Brain microvascular endothelial cell (primary cell): ENCODE measurements at regions not wholly inside any gene's neighbourhood (a gene's known extent, or its start where the extent isn't known, plus 50 kb on each side); places are given as distances from the start of the nearest gene placed in this dataset.
"Not testable (repeated sequence)": the region's sequence is repeated elsewhere in the genome, so short reads cannot be mapped to it uniquely, and the experiment has no call there.

Experiments used
- DNase-seq: peaks from one replicate; pipeline ENCODE4 v3.0.0-alpha.2; 2020
- H3K27ac ChIP-seq: fragments of 250-450 bp; sonication (Bioruptor Pico); 2 replicates; pipeline ENCODE4 v1.5.1; 2020; ENCODE audit warnings: mild to moderate bottlenecking, moderate library complexity
- H3K27me3 ChIP-seq: fragments of 250-450 bp; sonication (Bioruptor Pico); replicated peaks from 2 replicates; pipeline ENCODE4 v1.5.1; 2020; ENCODE audit warnings: mild to moderate bottlenecking
- H3K36me3 ChIP-seq: fragments of 250-450 bp; sonication (Bioruptor Pico); replicated peaks from 2 replicates; pipeline ENCODE4 v1.5.1; 2020; ENCODE audit warnings: mild to moderate bottlenecking
- H3K4me3 ChIP-seq: 2 replicates; pipeline ENCODE4 v1.5.1; 2011; ENCODE audit warnings: low read depth, mild to moderate bottlenecking, control low read depth, low read length, moderate library complexity
- in situ Hi-C: cut with HindIII; loops from 2 replicates; pipeline ENCODE4 v1.10.0; 2017; ENCODE audit warnings: low sequenced_read_pairs, low pct_ligation_motif_present
- TF ChIP-seq, protein P1 (sequence below): IDR thresholded peaks from 2 replicates; pipeline ENCODE4 v1.5.1; 2011; ENCODE audit warnings: low read depth, mild to moderate bottlenecking, moderate library complexity, low read length, control low read depth, inconsistent platforms; ENCODE audit errors: missing control alignments

- H3K4me3 ChIP-seq, result no peak overlapping the region
- no peaks in the 10 kb centered on the region for H3K27me3 ChIP-seq
- no peak for DNase-seq
- H3K27ac ChIP-seq, result no peak overlapping the region
- in situ Hi-C loops, result no loop called here
- TF ChIP-seq, protein P1, sequence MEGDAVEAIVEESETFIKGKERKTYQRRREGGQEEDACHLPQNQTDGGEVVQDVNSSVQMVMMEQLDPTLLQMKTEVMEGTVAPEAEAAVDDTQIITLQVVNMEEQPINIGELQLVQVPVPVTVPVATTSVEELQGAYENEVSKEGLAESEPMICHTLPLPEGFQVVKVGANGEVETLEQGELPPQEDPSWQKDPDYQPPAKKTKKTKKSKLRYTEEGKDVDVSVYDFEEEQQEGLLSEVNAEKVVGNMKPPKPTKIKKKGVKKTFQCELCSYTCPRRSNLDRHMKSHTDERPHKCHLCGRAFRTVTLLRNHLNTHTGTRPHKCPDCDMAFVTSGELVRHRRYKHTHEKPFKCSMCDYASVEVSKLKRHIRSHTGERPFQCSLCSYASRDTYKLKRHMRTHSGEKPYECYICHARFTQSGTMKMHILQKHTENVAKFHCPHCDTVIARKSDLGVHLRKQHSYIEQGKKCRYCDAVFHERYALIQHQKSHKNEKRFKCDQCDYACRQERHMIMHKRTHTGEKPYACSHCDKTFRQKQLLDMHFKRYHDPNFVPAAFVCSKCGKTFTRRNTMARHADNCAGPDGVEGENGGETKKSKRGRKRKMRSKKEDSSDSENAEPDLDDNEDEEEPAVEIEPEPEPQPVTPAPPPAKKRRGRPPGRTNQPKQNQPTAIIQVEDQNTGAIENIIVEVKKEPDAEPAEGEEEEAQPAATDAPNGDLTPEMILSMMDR, result no peak
- H3K36me3 ChIP-seq, result no peaks in the 10 kb centered on the region
These were observed 167.9 kb downstream of the MTHFS start for GRCh38 chr15:79728867-79729266.

- Histone ChIP-seq H3K27me3 (no peaks in the 10 kb centered on the region), H3K4me3 (no peak overlapping the region), H3K36me3 (no peaks in the 10 kb centered on the region), H3K27ac (no peak overlapping the region)
- in situ Hi-C loops, result no loop called here
- TF ChIP-seq, protein P1, result no peak
- DNase-seq, result no peak
These were observed 160.3 kb downstream of the MTHFS start for GRCh38 chr15:79736435-79737000.

DNA sequence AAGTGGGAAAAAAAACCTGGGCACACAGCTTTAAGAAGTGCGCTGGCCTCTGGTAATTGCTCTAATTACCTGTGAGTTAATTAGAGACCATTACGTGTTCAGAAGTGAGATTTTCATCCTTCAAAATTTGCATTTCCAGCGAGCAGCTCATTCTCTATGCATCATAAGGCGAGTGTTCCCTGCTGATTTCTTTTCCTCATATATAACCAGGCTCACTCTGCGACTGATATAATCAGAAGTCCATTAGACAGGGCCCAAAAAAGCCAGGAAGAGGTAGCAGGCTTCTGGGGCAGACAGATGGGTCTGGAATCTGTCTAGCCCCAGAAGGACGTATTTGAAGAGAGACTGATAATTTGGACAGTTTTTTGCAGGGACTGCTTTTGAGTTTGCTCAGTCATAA, 158.7 kb downstream of the MTHFS start:
- TF ChIP-seq, protein P1, result no peak
- H3K27me3 ChIP-seq, result no peaks in the 10 kb centered on the region
- H3K36me3 ChIP-seq, result no peaks in the 10 kb centered on the region
- H3K27ac ChIP-seq, result no peak overlapping the region
- in situ Hi-C loops, result no loop called here
- DNase-seq, result no peak
- no peak overlapping the region for H3K4me3 ChIP-seq

DNA sequence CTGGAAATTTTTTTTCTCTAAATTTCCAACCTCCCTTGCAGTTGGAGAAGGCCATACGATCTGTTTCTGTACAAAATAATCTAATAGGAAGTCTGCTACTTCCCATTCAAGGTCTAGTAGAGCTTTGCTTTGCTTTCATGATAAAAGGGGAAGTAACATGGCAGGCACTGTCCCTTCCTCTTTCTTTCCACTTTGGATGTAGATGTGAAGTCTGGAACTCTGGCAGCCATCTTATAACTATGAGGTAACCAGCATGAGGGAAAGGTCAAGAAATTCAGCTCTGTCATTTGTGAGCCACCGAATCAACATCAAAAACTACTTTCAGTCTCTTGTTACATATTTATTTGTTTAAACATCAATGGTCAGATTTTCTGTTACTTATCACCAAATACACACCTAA, 156.3 kb downstream of the MTHFS start:
- DNase-seq, result no peak
- Histone ChIP-seq H3K4me3 (no peak overlapping the region), H3K36me3 (no peaks in the 10 kb centered on the region), H3K27ac (no peak overlapping the region), H3K27me3 (no peaks in the 10 kb centered on the region)
- TF ChIP-seq, protein P1, result no peak
- in situ Hi-C loops, result no loop called here

DNA sequence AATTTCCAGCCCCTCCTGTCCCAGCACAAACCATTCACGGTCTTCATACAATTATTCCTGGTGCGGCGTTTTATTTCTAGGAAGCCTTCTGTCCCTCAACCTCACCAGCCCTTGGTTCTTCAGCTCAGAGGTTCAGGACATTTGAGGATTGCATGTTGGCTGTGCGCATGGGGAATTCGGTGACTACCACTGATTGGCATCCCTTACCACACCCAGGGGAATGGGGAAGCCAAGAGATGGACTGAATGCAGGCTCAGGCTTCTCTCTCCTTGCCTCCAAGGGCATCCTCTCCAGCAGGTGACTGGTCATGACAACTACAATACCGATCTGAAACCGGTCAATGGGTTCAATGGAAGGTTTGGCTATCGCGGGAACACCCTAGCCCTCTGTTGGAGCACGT, 153.8 kb downstream of the MTHFS start:
- TF ChIP-seq, protein P1, result no peak
- in situ Hi-C loops, result no loop called here
- no peak overlapping the region for H3K4me3 ChIP-seq
- no peaks in the 10 kb centered on the region for H3K27me3 ChIP-seq
- no peaks in the 10 kb centered on the region for H3K36me3 ChIP-seq
- DNase-seq, result no peak
- H3K27ac ChIP-seq, result no peak overlapping the region

DNA sequence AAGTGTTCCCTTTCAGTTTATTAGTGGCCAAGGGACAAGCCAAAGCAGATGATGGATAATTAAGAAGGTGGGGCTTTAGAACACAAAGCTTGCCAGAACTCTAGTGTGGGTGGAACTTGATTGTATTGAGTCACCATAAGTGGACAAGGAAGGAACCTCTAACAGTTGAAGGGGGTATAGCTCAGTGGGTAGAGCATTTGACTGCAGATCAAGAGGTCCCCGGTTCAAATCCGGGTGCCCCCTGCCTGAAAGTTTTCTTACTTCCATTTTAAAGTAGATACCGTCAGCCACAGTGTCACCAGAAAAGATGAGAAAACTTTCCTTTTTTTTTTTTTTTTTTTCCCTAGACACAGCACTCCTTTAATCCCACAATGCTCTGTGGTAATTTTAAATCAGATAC, 152.3 kb downstream of the MTHFS start:
- in situ Hi-C loops, H3K27ac ChIP-seq: not testable (repeated sequence)
- peak; percentile 22 for DNase-seq

More for the DNA sequence above, 152.3 kb downstream of the MTHFS start:
- H3K36me3 ChIP-seq, H3K4me3 ChIP-seq, H3K27me3 ChIP-seq: not testable (repeated sequence)
